ENCODE measurements at regions not wholly inside any gene's neighbourhood (a gene's known extent, or its start where the extent isn't known, plus 50 kb on each side); places are given as distances from the start of the nearest gene placed in this dataset.

GRCh38 chr15:95998935-95999334 lies 331.6 kb upstream of the NR2F2 start:
- H3K36me3 Mint-ChIP-seq (ENCODE audit: low read depth): no peaks in the 10 kb centered on the region
- no peaks in the 10 kb centered on the region; the same call in none of the 2 replicates for H3K9me2 ChIP-seq (ENCODE audit: insufficient read depth)
- no peaks in the 10 kb centered on the region for H3K79me2 ChIP-seq (replicated peaks; ENCODE audit: insufficient read depth)
- no peaks in the 10 kb centered on the region for H3K27me3 ChIP-seq (ENCODE audit: insufficient read depth)
- H3K9me3 Mint-ChIP-seq: no peaks in the 10 kb centered on the region
- TF ChIP-seq, protein P1, sequence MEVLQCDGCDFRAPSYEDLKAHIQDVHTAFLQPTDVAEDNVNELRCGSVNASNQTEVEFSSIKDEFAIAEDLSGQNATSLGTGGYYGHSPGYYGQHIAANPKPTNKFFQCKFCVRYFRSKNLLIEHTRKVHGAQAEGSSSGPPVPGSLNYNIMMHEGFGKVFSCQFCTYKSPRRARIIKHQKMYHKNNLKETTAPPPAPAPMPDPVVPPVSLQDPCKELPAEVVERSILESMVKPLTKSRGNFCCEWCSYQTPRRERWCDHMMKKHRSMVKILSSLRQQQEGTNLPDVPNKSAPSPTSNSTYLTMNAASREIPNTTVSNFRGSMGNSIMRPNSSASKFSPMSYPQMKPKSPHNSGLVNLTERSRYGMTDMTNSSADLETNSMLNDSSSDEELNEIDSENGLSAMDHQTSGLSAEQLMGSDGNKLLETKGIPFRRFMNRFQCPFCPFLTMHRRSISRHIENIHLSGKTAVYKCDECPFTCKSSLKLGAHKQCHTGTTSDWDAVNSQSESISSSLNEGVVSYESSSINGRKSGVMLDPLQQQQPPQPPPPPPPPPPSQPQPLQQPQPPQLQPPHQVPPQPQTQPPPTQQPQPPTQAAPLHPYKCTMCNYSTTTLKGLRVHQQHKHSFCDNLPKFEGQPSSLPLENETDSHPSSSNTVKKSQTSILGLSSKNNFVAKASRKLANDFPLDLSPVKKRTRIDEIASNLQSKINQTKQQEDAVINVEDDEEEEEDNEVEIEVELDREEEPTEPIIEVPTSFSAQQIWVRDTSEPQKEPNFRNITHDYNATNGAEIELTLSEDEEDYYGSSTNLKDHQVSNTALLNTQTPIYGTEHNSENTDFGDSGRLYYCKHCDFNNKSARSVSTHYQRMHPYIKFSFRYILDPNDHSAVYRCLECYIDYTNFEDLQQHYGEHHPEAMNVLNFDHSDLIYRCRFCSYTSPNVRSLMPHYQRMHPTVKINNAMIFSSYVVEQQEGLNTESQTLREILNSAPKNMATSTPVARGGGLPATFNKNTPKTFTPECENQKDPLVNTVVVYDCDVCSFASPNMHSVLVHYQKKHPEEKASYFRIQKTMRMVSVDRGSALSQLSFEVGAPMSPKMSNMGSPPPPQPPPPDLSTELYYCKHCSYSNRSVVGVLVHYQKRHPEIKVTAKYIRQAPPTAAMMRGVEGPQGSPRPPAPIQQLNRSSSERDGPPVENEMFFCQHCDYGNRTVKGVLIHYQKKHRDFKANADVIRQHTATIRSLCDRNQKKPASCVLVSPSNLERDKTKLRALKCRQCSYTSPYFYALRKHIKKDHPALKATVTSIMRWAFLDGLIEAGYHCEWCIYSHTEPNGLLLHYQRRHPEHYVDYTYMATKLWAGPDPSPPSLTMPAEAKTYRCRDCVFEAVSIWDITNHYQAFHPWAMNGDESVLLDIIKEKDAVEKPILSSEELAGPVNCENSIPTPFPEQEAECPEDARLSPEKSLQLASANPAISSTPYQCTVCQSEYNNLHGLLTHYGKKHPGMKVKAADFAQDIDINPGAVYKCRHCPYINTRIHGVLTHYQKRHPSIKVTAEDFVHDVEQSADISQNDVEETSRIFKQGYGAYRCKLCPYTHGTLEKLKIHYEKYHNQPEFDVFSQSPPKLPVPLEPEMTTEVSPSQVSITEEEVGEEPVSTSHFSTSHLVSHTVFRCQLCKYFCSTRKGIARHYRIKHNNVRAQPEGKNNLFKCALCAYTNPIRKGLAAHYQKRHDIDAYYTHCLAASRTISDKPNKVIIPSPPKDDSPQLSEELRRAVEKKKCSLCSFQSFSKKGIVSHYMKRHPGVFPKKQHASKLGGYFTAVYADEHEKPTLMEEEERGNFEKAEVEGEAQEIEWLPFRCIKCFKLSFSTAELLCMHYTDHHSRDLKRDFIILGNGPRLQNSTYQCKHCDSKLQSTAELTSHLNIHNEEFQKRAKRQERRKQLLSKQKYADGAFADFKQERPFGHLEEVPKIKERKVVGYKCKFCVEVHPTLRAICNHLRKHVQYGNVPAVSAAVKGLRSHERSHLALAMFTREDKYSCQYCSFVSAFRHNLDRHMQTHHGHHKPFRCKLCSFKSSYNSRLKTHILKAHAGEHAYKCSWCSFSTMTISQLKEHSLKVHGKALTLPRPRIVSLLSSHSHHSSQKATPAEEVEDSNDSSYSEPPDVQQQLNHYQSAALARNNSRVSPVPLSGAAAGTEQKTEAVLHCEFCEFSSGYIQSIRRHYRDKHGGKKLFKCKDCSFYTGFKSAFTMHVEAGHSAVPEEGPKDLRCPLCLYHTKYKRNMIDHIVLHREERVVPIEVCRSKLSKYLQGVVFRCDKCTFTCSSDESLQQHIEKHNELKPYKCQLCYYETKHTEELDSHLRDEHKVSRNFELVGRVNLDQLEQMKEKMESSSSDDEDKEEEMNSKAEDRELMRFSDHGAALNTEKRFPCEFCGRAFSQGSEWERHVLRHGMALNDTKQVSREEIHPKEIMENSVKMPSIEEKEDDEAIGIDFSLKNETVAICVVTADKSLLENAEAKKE (CRISPR knock-in tag; IDR thresholded peaks at IDR 0.05): no peak
- TF ChIP-seq STAT1 (IDR thresholded peaks at IDR 0.05; ENCODE audit: unreplicated experiment) (no peak), CREB1 (CRISPR knock-in tag; IDR thresholded peaks at IDR 0.05; ENCODE audit: low read depth) (no peak), POLR2AphosphoS5 (IDR thresholded peaks at IDR 0.05; ENCODE audit: low read depth) (no peak), CTCF (conservative IDR thresholded peaks at IDR 0.05; ENCODE audit: low read depth in 2 of 2) (no peak), NANOG (IDR thresholded peaks at IDR 0.05; ENCODE audit: borderline replicate concordance) (no peak), EZH2phosphoT487 (IDR thresholded peaks at IDR 0.05; ENCODE audit: unreplicated experiment) (no peak), ZNF114 (CRISPR knock-in tag; IDR thresholded peaks at IDR 0.05) (no peak), EZH2 (IDR thresholded peaks at IDR 0.05; ENCODE audit: low read depth, unreplicated experiment) (no peak), ZNF331 (CRISPR knock-in tag; IDR thresholded peaks at IDR 0.05; ENCODE audit: low read depth) (no peak), JUNB (IDR thresholded peaks at IDR 0.05; ENCODE audit: unreplicated experiment) (no peak)
- TF ChIP-seq, protein P2, sequence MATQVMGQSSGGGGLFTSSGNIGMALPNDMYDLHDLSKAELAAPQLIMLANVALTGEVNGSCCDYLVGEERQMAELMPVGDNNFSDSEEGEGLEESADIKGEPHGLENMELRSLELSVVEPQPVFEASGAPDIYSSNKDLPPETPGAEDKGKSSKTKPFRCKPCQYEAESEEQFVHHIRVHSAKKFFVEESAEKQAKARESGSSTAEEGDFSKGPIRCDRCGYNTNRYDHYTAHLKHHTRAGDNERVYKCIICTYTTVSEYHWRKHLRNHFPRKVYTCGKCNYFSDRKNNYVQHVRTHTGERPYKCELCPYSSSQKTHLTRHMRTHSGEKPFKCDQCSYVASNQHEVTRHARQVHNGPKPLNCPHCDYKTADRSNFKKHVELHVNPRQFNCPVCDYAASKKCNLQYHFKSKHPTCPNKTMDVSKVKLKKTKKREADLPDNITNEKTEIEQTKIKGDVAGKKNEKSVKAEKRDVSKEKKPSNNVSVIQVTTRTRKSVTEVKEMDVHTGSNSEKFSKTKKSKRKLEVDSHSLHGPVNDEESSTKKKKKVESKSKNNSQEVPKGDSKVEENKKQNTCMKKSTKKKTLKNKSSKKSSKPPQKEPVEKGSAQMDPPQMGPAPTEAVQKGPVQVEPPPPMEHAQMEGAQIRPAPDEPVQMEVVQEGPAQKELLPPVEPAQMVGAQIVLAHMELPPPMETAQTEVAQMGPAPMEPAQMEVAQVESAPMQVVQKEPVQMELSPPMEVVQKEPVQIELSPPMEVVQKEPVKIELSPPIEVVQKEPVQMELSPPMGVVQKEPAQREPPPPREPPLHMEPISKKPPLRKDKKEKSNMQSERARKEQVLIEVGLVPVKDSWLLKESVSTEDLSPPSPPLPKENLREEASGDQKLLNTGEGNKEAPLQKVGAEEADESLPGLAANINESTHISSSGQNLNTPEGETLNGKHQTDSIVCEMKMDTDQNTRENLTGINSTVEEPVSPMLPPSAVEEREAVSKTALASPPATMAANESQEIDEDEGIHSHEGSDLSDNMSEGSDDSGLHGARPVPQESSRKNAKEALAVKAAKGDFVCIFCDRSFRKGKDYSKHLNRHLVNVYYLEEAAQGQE (IDR thresholded peaks at IDR 0.05; ENCODE audit: unreplicated experiment): no peak
- TF ChIP-seq, protein P3, sequence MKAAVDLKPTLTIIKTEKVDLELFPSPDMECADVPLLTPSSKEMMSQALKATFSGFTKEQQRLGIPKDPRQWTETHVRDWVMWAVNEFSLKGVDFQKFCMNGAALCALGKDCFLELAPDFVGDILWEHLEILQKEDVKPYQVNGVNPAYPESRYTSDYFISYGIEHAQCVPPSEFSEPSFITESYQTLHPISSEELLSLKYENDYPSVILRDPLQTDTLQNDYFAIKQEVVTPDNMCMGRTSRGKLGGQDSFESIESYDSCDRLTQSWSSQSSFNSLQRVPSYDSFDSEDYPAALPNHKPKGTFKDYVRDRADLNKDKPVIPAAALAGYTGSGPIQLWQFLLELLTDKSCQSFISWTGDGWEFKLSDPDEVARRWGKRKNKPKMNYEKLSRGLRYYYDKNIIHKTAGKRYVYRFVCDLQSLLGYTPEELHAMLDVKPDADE (IDR thresholded peaks at IDR 0.05): no peak
- no peak overlapping the region for H3K4me2 ChIP-seq
- peaks cover 23% of the 10 kb centered on the region for H3K4me1 ChIP-seq (ENCODE audit: insufficient read depth)
- H3K36me3 ChIP-seq (ENCODE audit: insufficient read depth): no peaks in the 10 kb centered on the region
- H3F3A ChIP-seq (replicated peaks; ENCODE audit: low read depth): no peaks in the 10 kb centered on the region
- DNase-seq (ENCODE audit: low spot score) (no peak), ATAC-seq (no peak)
- H3K4me1 Mint-ChIP-seq: peaks cover 18% of the 10 kb centered on the region
- no peak overlapping the region for H3K4me3 ChIP-seq
- H3K27me3 Mint-ChIP-seq (ENCODE audit: insufficient read depth, low read depth, poor library complexity): no peaks in the 10 kb centered on the region
- H2AFZ ChIP-seq: no peak overlapping the region
- no peaks in the 10 kb centered on the region for H4K20me1 ChIP-seq (replicated peaks; ENCODE audit: insufficient read depth)
- H3K27ac ChIP-seq (ENCODE audit: low read depth): no peak overlapping the region
- H3K4me3 Mint-ChIP-seq: no peak overlapping the region
- no peak overlapping the region for H3K27ac Mint-ChIP-seq
